Activated naive CD4-positive, alpha-beta T cell treated with anti-CD3 and anti-CD28 coated beads, Interleukin-2, amount 50 U/mL, for 16 hours (primary cell): ENCODE measurements at regions not wholly inside any gene's neighbourhood (a gene's known extent, or its start where the extent isn't known, plus 50 kb on each side); places are given as distances from the start of the nearest gene placed in this dataset.
"Not testable (repeated sequence)": the region's sequence is repeated elsewhere in the genome, so short reads cannot be mapped to it uniquely, and the experiment has no call there.

Experiments
- DNase-seq: peaks from one replicate; pipeline ENCODE4 v3.0.0-alpha.2; 2020

GRCh38 chr10:23777153-23777552 is 338.3 kb downstream of the OTUD1 start:
- DNase-seq: no peak

- DNase-seq: no peak
Measured at GRCh38 chr10:23779301-23779700, 340.4 kb downstream of the OTUD1 start.

- DNase-seq: no peak
Measured at GRCh38 chr10:23780331-23780730, 341.5 kb downstream of the OTUD1 start.

- DNase-seq: no peak
Measured at GRCh38 chr10:23786594-23786993, 347.7 kb downstream of the OTUD1 start.

- DNase-seq: no peak
Measured at GRCh38 chr10:23793577-23793976, 354.7 kb downstream of the OTUD1 start.

- DNase-seq: not testable (repeated sequence)
Measured at GRCh38 chr10:23797452-23797851, 358.6 kb downstream of the OTUD1 start.

- no peak for DNase-seq
Measured at GRCh38 chr10:23804125-23804524, 365.2 kb downstream of the OTUD1 start.

- no peak for DNase-seq
Measured at GRCh38 chr10:23813687-23814086, 374.8 kb downstream of the OTUD1 start.

GRCh38 chr10:23818484-23818883 is 379.6 kb downstream of the OTUD1 start:
- DNase-seq: no peak

- DNase-seq: no peak
Measured at GRCh38 chr10:23820792-23821191, 381.9 kb downstream of the OTUD1 start.

GRCh38 chr10:23824822-23825221 is 384.1 kb upstream of the KIAA1217 start:
- no peak for DNase-seq

GRCh38 chr10:23826421-23826820 is 382.5 kb upstream of the KIAA1217 start:
- no peak for DNase-seq

GRCh38 chr10:23829556-23829955 is 379.4 kb upstream of the KIAA1217 start:
- DNase-seq: no peak

GRCh38 chr10:23834091-23834490 is 374.8 kb upstream of the KIAA1217 start:
- no peak for DNase-seq

- DNase-seq: no peak
Measured at GRCh38 chr10:23850631-23851030, 358.3 kb upstream of the KIAA1217 start.

GRCh38 chr10:23859598-23859997 is 349.3 kb upstream of the KIAA1217 start:
- DNase-seq: no peak

- no peak for DNase-seq
Measured at GRCh38 chr10:23864631-23865147, 344.2 kb upstream of the KIAA1217 start.

- DNase-seq: not testable (repeated sequence)
Measured at GRCh38 chr10:23866985-23867384, 342.0 kb upstream of the KIAA1217 start.

GRCh38 chr10:23868121-23868520 is 340.8 kb upstream of the KIAA1217 start:
- no peak for DNase-seq

GRCh38 chr10:23869548-23869947 is 339.4 kb upstream of the KIAA1217 start:
- DNase-seq: no peak

- DNase-seq: no peak
Measured at GRCh38 chr10:23869996-23870395, 338.9 kb upstream of the KIAA1217 start.

- DNase-seq: no peak
Measured at GRCh38 chr10:23870651-23871610, 338.0 kb upstream of the KIAA1217 start.

- DNase-seq: no peak
Measured at GRCh38 chr10:23872290-23872689, 336.6 kb upstream of the KIAA1217 start.

GRCh38 chr10:23877791-23878320 is 331.1 kb upstream of the KIAA1217 start:
- no peak for DNase-seq
